ENCODE measurements at regions not wholly inside any gene's neighbourhood (a gene's known extent, or its start where the extent isn't known, plus 50 kb on each side); places are given as distances from the start of the nearest gene placed in this dataset.
"Not testable (repeated sequence)": the region's sequence is repeated elsewhere in the genome, so short reads cannot be mapped to it uniquely, and the experiment has no call there.

DNA sequence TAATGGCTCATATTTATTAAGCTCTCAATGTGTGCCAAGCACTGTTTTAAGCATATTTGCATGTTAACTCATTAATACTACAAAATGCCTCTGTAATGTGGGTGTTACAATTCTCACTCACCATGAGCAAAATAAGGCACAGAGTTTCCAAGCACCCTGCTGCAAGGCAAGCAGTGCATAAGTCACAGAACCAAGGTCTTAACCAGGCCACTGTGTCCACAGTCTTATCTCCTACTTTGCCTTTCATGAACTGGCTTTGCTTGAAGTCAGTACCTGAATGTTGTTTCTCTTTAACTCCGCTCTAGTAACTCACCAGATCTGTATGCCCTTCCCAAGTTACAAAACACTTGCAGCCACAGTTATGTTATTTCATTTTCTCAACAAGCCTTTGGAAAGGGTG, 1372.7 kb downstream of the AACS start:
- 25 to 26% methylated on average over 1 of the region's 1 CpG for WGBS, 2 experiments (ENCODE audit: low coverage in 1 of 2, low lambda C conversion rate in 2 of 2, missing lambda C conversion rate in 2 of 2)
- Histone ChIP-seq H3K36me3 (ENCODE audit: low read depth) (no peaks in the 10 kb centered on the region), H3K27ac (no peak overlapping the region), H2AFZ (no peak overlapping the region), H4K20me1 (ENCODE audit: insufficient read depth) (no peaks in the 10 kb centered on the region), H3K4me1 (ENCODE audit: insufficient read depth) (no peaks in the 10 kb centered on the region), H3K9me3 (ENCODE audit: low read depth) (no peaks in the 10 kb centered on the region), H3K4me2 (ENCODE audit: unreplicated experiment) (no peak overlapping the region), H3K9ac (no peak overlapping the region), H3K4me3 (no peak overlapping the region), H3K79me2 (ENCODE audit: insufficient read depth) (no peaks in the 10 kb centered on the region), H3K9me2 (ENCODE audit: insufficient read depth) (no peaks in the 10 kb centered on the region), H3K27me3 (replicated peaks; ENCODE audit: insufficient read depth) (no peaks in the 10 kb centered on the region), H3F3A (ENCODE audit: insufficient read depth) (no peaks in the 10 kb centered on the region)
- TF ChIP-seq EZH2phosphoT487 (IDR thresholded peaks at IDR 0.05; ENCODE audit: insufficient read depth, low read depth) = no peak
- TF ChIP-seq EZH2 (IDR thresholded peaks at IDR 0.05; ENCODE audit: insufficient read depth, poor library complexity, severe bottlenecking) = no peak
- DNase-seq = no peak
- in situ Hi-C loops (cut with MboI) = no loop called here

DNA sequence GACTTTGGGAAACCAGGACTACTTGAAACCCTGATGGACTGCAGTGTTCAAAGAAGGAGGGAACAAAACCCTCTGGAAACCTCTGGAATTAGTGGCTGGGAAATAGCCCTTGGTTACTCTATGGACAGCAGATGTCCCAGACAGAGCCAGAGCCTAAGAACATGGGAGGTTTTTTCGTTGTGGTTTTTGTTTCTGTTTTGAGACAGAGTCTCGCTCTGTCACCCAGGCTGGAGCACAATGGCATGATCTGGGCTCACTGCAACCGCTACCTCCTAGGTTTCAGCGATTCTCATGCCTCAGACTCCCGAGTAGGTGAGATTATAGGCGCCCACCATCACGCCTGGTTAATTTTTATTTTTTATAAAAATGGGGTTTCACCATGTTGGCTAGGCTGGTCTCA, 1378.7 kb downstream of the AACS start:
- no peaks in the 10 kb centered on the region for H3K9me3 ChIP-seq (ENCODE audit: low read depth)
- H3K4me1 ChIP-seq (ENCODE audit: insufficient read depth) = no peaks in the 10 kb centered on the region
- H2AFZ ChIP-seq = no peak overlapping the region
- no peak for DNase-seq
- in situ Hi-C loops (cut with MboI) = no loop called here
- H3K36me3 ChIP-seq (ENCODE audit: low read depth) = no peaks in the 10 kb centered on the region
- TF ChIP-seq EZH2phosphoT487 (IDR thresholded peaks at IDR 0.05; ENCODE audit: insufficient read depth, low read depth) = no peak
- TF ChIP-seq EZH2 (IDR thresholded peaks at IDR 0.05; ENCODE audit: insufficient read depth, poor library complexity, severe bottlenecking) = no peak
- H4K20me1 ChIP-seq (ENCODE audit: insufficient read depth) = no peaks in the 10 kb centered on the region
- H3F3A ChIP-seq (ENCODE audit: insufficient read depth) = no peaks in the 10 kb centered on the region
- H3K27me3 ChIP-seq (replicated peaks; ENCODE audit: insufficient read depth) = no peaks in the 10 kb centered on the region
- H3K9ac ChIP-seq = no peak overlapping the region
- H3K79me2 ChIP-seq (ENCODE audit: insufficient read depth) = no peaks in the 10 kb centered on the region
- H3K4me2 ChIP-seq (ENCODE audit: unreplicated experiment) = no peak overlapping the region
- WGBS, 2 experiments (ENCODE audit: low coverage in 1 of 2, low lambda C conversion rate in 2 of 2, missing lambda C conversion rate in 2 of 2) = 7 to 8% methylated on average over 7 of the region's 7 CpGs
- H3K4me3 ChIP-seq = no peak overlapping the region
- no peak overlapping the region for H3K27ac ChIP-seq
- H3K9me2 ChIP-seq (ENCODE audit: insufficient read depth) = no peaks in the 10 kb centered on the region

DNA sequence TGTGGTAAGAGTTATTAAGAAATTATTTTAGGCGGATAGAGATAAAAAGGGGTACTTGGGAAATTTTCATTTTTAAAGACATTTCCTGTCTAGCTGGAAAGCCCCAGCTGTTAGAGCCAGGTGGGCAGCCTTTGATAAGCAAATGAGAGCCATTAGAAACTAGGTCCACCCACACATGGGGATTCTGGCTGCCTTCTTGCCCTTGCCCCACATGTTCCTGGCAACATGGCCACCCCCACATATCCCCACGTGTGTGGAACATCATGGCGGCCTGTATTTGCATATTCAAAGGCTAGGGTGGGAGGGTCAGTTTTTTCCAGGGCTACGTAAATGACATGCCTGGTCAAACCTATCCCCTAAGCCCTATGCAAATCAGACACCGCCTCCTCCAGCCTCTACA, 1382.1 kb downstream of the AACS start:
- 30 to 37% methylated on average over 5 of the region's 5 CpGs for WGBS, 2 experiments (ENCODE audit: low coverage in 1 of 2, low lambda C conversion rate in 2 of 2, missing lambda C conversion rate in 2 of 2)
- H3K9me3 ChIP-seq (ENCODE audit: low read depth) = no peaks in the 10 kb centered on the region
- no peaks in the 10 kb centered on the region for H4K20me1 ChIP-seq (ENCODE audit: insufficient read depth)
- no peak overlapping the region for H3K9ac ChIP-seq
- no peaks in the 10 kb centered on the region for H3K4me1 ChIP-seq (ENCODE audit: insufficient read depth)
- no peaks in the 10 kb centered on the region for H3F3A ChIP-seq (ENCODE audit: insufficient read depth)
- H3K4me2 ChIP-seq (ENCODE audit: unreplicated experiment) = no peak overlapping the region
- H3K9me2 ChIP-seq (ENCODE audit: insufficient read depth) = no peaks in the 10 kb centered on the region
- DNase-seq = no peak
- TF ChIP-seq EZH2phosphoT487 (IDR thresholded peaks at IDR 0.05; ENCODE audit: insufficient read depth, low read depth) (no peak), EZH2 (IDR thresholded peaks at IDR 0.05; ENCODE audit: insufficient read depth, poor library complexity, severe bottlenecking) (no peak)
- H3K27me3 ChIP-seq (replicated peaks; ENCODE audit: insufficient read depth) = no peaks in the 10 kb centered on the region
- in situ Hi-C loops (cut with MboI) = no loop called here
- H3K79me2 ChIP-seq (ENCODE audit: insufficient read depth) = no peaks in the 10 kb centered on the region
- no peak overlapping the region for H3K27ac ChIP-seq
- no peak overlapping the region for H3K4me3 ChIP-seq
- H3K36me3 ChIP-seq (ENCODE audit: low read depth) = no peaks in the 10 kb centered on the region
- no peak overlapping the region for H2AFZ ChIP-seq

DNA sequence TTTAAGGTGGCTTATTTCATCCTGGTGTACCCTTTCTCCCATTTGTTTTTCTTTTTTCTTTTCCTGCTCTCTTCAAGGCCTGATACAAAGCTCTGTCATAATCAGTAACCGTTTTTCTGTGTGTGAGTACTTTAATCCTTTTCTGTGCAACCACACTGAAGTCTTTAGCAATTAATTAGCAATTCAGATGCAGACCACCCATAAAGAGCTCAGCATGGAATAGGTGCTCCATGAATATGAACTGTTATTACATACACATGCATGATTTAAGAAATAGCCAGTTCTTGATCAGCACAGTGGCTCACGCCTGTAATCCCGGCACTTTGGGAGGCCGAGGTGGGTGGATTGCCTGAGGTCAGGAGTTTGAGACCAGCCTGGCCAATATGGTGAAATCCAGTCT, 1386.6 kb downstream of the AACS start:
- no peaks in the 10 kb centered on the region for H4K20me1 ChIP-seq (ENCODE audit: insufficient read depth)
- no peak overlapping the region for H2AFZ ChIP-seq
- H3K9me3 ChIP-seq (ENCODE audit: low read depth) = no peaks in the 10 kb centered on the region
- no peak overlapping the region for H3K27ac ChIP-seq
- WGBS, 2 experiments (ENCODE audit: low coverage in 1 of 2, low lambda C conversion rate in 2 of 2, missing lambda C conversion rate in 2 of 2) = 21 to 25% methylated on average over 4 of the region's 4 CpGs
- H3K9me2 ChIP-seq (ENCODE audit: insufficient read depth) = no peaks in the 10 kb centered on the region
- TF ChIP-seq EZH2 (IDR thresholded peaks at IDR 0.05; ENCODE audit: insufficient read depth, poor library complexity, severe bottlenecking) = no peak
- no peak for TF ChIP-seq EZH2phosphoT487 (IDR thresholded peaks at IDR 0.05; ENCODE audit: insufficient read depth, low read depth)
- H3K27me3 ChIP-seq (replicated peaks; ENCODE audit: insufficient read depth) = no peaks in the 10 kb centered on the region
- no peak for DNase-seq
- H3K36me3 ChIP-seq (ENCODE audit: low read depth) = no peaks in the 10 kb centered on the region
- H3K9ac ChIP-seq = no peak overlapping the region
- H3K4me1 ChIP-seq (ENCODE audit: insufficient read depth) = no peaks in the 10 kb centered on the region
- no peak overlapping the region for H3K4me2 ChIP-seq (ENCODE audit: unreplicated experiment)
- H3F3A ChIP-seq (ENCODE audit: insufficient read depth) = no peaks in the 10 kb centered on the region
- H3K79me2 ChIP-seq (ENCODE audit: insufficient read depth) = no peaks in the 10 kb centered on the region
- in situ Hi-C loops (cut with MboI) = no loop called here
- no peak overlapping the region for H3K4me3 ChIP-seq

DNA sequence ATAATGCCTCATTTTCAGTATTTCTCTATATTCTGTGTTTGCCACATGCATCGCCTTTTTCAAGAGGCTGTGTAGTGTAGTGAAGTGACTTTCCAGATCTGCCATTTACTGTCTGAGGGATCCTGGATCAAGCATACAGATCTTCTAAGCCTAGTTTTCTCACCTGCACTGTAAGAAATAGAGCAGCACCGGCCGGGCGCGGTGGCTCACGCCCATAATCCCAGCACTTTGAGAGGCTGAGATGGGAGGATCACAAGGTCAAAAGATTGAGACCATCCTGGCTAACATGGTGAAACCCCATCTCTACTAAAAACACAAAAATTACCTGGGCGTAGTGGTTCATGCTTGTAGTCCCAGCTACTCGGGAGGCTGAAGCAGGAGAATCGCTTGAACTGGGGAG, 1387.5 kb downstream of the AACS start:
- H3F3A ChIP-seq (ENCODE audit: insufficient read depth); H3K9ac ChIP-seq; in situ Hi-C loops (cut with MboI); H3K27ac ChIP-seq; H4K20me1 ChIP-seq (ENCODE audit: insufficient read depth); H3K4me1 ChIP-seq (ENCODE audit: insufficient read depth); H2AFZ ChIP-seq; H3K36me3 ChIP-seq (ENCODE audit: low read depth); H3K27me3 ChIP-seq (replicated peaks; ENCODE audit: insufficient read depth); H3K4me3 ChIP-seq; DNase-seq; H3K4me2 ChIP-seq (ENCODE audit: unreplicated experiment); H3K79me2 ChIP-seq (ENCODE audit: insufficient read depth); H3K9me3 ChIP-seq (ENCODE audit: low read depth); H3K9me2 ChIP-seq (ENCODE audit: insufficient read depth): not testable (repeated sequence)
- WGBS, 2 experiments (ENCODE audit: low coverage in 1 of 2, low lambda C conversion rate in 2 of 2, missing lambda C conversion rate in 2 of 2) = 61 to 69% methylated on average over 9 of the region's 9 CpGs

Data from GM23248 (cell line).